Endothelial cell of umbilical vein (primary cell): ENCODE measurements at regions not wholly inside any gene's neighbourhood (a gene's known extent, or its start where the extent isn't known, plus 50 kb on each side); places are given as distances from the start of the nearest gene placed in this dataset.
"Not testable (repeated sequence)": the region's sequence is repeated elsewhere in the genome, so short reads cannot be mapped to it uniquely, and the experiment has no call there.

Experiments
- BruUV-seq: library from RNA; stranded (reverse); fragments of 400-500 nt; replicated peaks from 2 replicates; lab custom pipeline; 2021; lab: Mats Ljungman, UMichigan
- CTCF ChIA-PET: fragments of 300-600, 350-600 bp; sonication (Branson Sonifier 250); formaldehyde crosslinking; loops from one replicate; lab custom pipeline; 2021; ENCODE audit warnings: antibody characterized with exemption, inconsistent platforms; lab: Charles Lee
- POLR2A ChIA-PET: fragments of 300-600, 350-600 bp; sonication (Branson Sonifier 250); formaldehyde crosslinking; loops from one replicate; lab custom pipeline; 2021; ENCODE audit warnings: antibody characterized with exemption, inconsistent platforms; lab: Charles Lee
- DNase-seq: peaks from one replicate; pipeline ENCODE4 v3.0.0-alpha.2; 2011; ENCODE audit warnings: low read depth, low spot score
- FAIRE-seq: peaks from 2 replicates; lab custom pipeline; 2011; peaks lifted over from hg19 to GRCh38; lab: Jason Lieb, UNC
- H2AFZ ChIP-seq: 2 replicates; pipeline ENCODE4 v1.6.0; 2012; ENCODE audit warnings: low read depth, low read length, control low read depth, inconsistent platforms
- H3K27ac ChIP-seq: 2 replicates; pipeline ENCODE4 v1.5.1; 2011; ENCODE audit warnings: low read depth, mild to moderate bottlenecking, control low read depth, low read length, moderate library complexity; ENCODE audit not compliant: insufficient read depth
- H3K27me3 ChIP-seq, 2 experiments: 2 replicates each; pipeline versions ENCODE4 v1.6.0 to v1.6.1; 2011; ENCODE audit warnings: low read length in 2 of 2, mixed read lengths in 1 of 2; ENCODE audit not compliant: control insufficient read depth in 2 of 2, insufficient read depth in 2 of 2
- H3K36me3 ChIP-seq, 2 experiments: 2 replicates in 1 of 2; 3 replicates in 1 of 2; pipeline ENCODE4 v1.5.1; 2011; ENCODE audit warnings: low read length in 2 of 2, mild to moderate bottlenecking in 1 of 2, moderate library complexity in 1 of 2; ENCODE audit not compliant: control insufficient read depth in 2 of 2, insufficient read depth in 2 of 2; ENCODE audit errors: extremely low read depth in 1 of 2
- H3K4me1 ChIP-seq: 3 replicates; pipeline ENCODE4 v1.5.1; 2011; ENCODE audit warnings: mild to moderate bottlenecking, low read length; ENCODE audit not compliant: control insufficient read depth, insufficient read depth; ENCODE audit errors: extremely low read depth
- H3K4me2 ChIP-seq: 2 replicates; pipeline ENCODE4 v1.6.1; 2011; ENCODE audit warnings: low read length, control low read depth, mixed read lengths; ENCODE audit not compliant: insufficient read depth
- H3K4me3 ChIP-seq, 3 experiments: fragments of 200-600 bp in 1 of 3; sonication (generic), shearing (Covaris generic) in 1 of 3; replicated peaks in 1 of 3; 2 replicates each; pipeline ENCODE4 v1.5.1; 2011 to 2016; ENCODE audit warnings: control low read depth in 3 of 3, low read length in 3 of 3, mild to moderate bottlenecking in 2 of 3, inconsistent platforms in 1 of 3, low read depth in 1 of 3, moderate library complexity in 1 of 3; ENCODE audit not compliant: insufficient read depth in 1 of 3
- H3K79me2 ChIP-seq: 2 replicates; pipeline ENCODE4 v1.6.0; 2012; ENCODE audit warnings: low read length, inconsistent platforms; ENCODE audit not compliant: control insufficient read depth, insufficient read depth
- H3K9ac ChIP-seq: replicated peaks from 2 replicates; pipeline ENCODE3; 2011; ENCODE audit warnings: low read length, control low read depth; ENCODE audit not compliant: insufficient read depth; ENCODE audit errors: extremely low read depth
- H3K9me1 ChIP-seq: replicated peaks from 3 replicates; pipeline ENCODE4 v1.6.0; 2011; ENCODE audit warnings: mild to moderate bottlenecking, low read length; ENCODE audit not compliant: control insufficient read depth, insufficient read depth; ENCODE audit errors: extremely low read depth
- H3K9me3 ChIP-seq: replicated peaks from 2 replicates; pipeline ENCODE4 v1.5.1; 2012; ENCODE audit warnings: low read length, inconsistent platforms; ENCODE audit not compliant: control insufficient read depth, insufficient read depth
- H4K20me1 ChIP-seq: replicated peaks from 2 replicates; pipeline ENCODE3; 2011; ENCODE audit warnings: mild to moderate bottlenecking, low read length; ENCODE audit not compliant: control insufficient read depth, insufficient read depth; ENCODE audit errors: extremely low read depth
- EZH2 ChIP-seq: IDR thresholded peaks from 2 replicates; pipeline ENCODE4 v1.6.1; 2012; ENCODE audit warnings: borderline replicate concordance, low read depth, mild to moderate bottlenecking, moderate library complexity, low read length, inconsistent platforms; ENCODE audit not compliant: severe bottlenecking
- JUN ChIP-seq: IDR thresholded peaks from 2 replicates; pipeline ENCODE4 v1.6.1; 2011; ENCODE audit warnings: borderline replicate concordance, low read depth; ENCODE audit not compliant: insufficient read length, insufficient read depth
- POLR2AphosphoS5 ChIP-seq: IDR thresholded peaks from 2 replicates; pipeline ENCODE4 v1.6.1; 2012; ENCODE audit warnings: low read depth, mild to moderate bottlenecking, control low read depth, low read length, moderate library complexity; ENCODE audit not compliant: insufficient read depth
- dilution Hi-C: fragments of 300-500 bp; cut with MboI; formaldehyde crosslinking; loops from one replicate; pipeline ENCODE4 v1.15.0; 2019; ENCODE audit warnings: low sequenced_read_pairs; ENCODE audit not compliant: extremely low pct_ligation_motif_present
- intact Hi-C: fragments of 100-400 bp; cut with micrococcal nuclease; formaldehyde crosslinking; loops from one replicate; pipeline ENCODE4 v1.10.0; 2022
- TF ChIP-seq, protein P1 (sequence below), 2 donors: IDR thresholded peaks; 1 replicate in 1 of 2; 2 replicates in 1 of 2; pipeline ENCODE4 v1.5.1; 2011; ENCODE audit warnings: low read length in 2 of 2, mild to moderate bottlenecking in 2 of 2, moderate library complexity in 2 of 2, control low read depth in 1 of 2, inconsistent platforms in 1 of 2, low read depth in 1 of 2; ENCODE audit not compliant: insufficient read depth in 1 of 2; ENCODE audit errors: extremely low read depth in 1 of 2

GRCh38 chr1:199951005-199951404, 76.5 kb upstream of the NR5A2 start:
- H3K9me3 ChIP-seq, H3K4me1 ChIP-seq, H3K27me3 ChIP-seq, FAIRE-seq, dilution Hi-C loops, H3K27ac ChIP-seq, H4K20me1 ChIP-seq, H3K36me3 ChIP-seq, H3K9ac ChIP-seq, BruUV-seq, H3K4me3 ChIP-seq, H3K9me1 ChIP-seq, intact Hi-C loops, H3K4me2 ChIP-seq, DNase-seq, H2AFZ ChIP-seq, H3K79me2 ChIP-seq: not testable (repeated sequence)
- POLR2A ChIA-PET: interaction anchor here (0.6 kb wide), 1 partner anchor 48 kb away, joined by 3 read pairs; no protein-coding TSS in a partner anchor
- CTCF ChIA-PET: interaction anchor here (1.5 kb wide), 1 partner anchor 266 kb away, joined by 9 read pairs; no protein-coding TSS in a partner anchor

GRCh38 chr1:199953651-199954050, 73.9 kb upstream of the NR5A2 start:
- H3K79me2 ChIP-seq: no peaks in the 10 kb centered on the region
- no peaks in the 10 kb centered on the region for H3K9me1 ChIP-seq
- H4K20me1 ChIP-seq: no peaks in the 10 kb centered on the region
- H3K4me3 ChIP-seq: no peak overlapping the region
- ChIA-PET POLR2A (no interaction called here), CTCF (no interaction called here)
- no peaks in the 10 kb centered on the region for H3K4me1 ChIP-seq
- no peaks in the 10 kb centered on the region for H3K9me3 ChIP-seq
- intact Hi-C loops (no loop called here), dilution Hi-C loops (no loop called here)
- no peak for TF ChIP-seq JUN
- no peak for TF ChIP-seq POLR2AphosphoS5
- TF ChIP-seq EZH2: no peak
- TF ChIP-seq, protein P1, sequence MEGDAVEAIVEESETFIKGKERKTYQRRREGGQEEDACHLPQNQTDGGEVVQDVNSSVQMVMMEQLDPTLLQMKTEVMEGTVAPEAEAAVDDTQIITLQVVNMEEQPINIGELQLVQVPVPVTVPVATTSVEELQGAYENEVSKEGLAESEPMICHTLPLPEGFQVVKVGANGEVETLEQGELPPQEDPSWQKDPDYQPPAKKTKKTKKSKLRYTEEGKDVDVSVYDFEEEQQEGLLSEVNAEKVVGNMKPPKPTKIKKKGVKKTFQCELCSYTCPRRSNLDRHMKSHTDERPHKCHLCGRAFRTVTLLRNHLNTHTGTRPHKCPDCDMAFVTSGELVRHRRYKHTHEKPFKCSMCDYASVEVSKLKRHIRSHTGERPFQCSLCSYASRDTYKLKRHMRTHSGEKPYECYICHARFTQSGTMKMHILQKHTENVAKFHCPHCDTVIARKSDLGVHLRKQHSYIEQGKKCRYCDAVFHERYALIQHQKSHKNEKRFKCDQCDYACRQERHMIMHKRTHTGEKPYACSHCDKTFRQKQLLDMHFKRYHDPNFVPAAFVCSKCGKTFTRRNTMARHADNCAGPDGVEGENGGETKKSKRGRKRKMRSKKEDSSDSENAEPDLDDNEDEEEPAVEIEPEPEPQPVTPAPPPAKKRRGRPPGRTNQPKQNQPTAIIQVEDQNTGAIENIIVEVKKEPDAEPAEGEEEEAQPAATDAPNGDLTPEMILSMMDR (IDR thresholded peaks at IDR 0.05; ENCODE audit: extremely low read depth in 1 of 2, insufficient read depth in 1 of 2, low read depth in 1 of 2, low read length in 2 of 2): no peak
- no peaks in the 10 kb centered on the region for H3K27me3 ChIP-seq
- no peak overlapping the region for H3K9ac ChIP-seq
- FAIRE-seq: no peak
- H3K27ac ChIP-seq: no peak overlapping the region
- H2AFZ ChIP-seq: no peak overlapping the region
- H3K36me3 ChIP-seq: no peaks in the 10 kb centered on the region
- H3K4me2 ChIP-seq: no peak overlapping the region
- no peak for DNase-seq
- no TSS peak for BruUV-seq
